Erythroblast (primary cell): ENCODE measurements at regions not wholly inside any gene's neighbourhood (a gene's known extent, or its start where the extent isn't known, plus 50 kb on each side); places are given as distances from the start of the nearest gene placed in this dataset.
"Not testable (repeated sequence)": the region's sequence is repeated elsewhere in the genome, so short reads cannot be mapped to it uniquely, and the experiment has no call there.

ENCODE experiments used
- DNase-seq, 2 experiments: peaks; one replicate each; lab custom pipeline; 2025; lab: John Stamatoyannopoulos, UW
- GATA1 ChIP-seq: IDR thresholded peaks from 2 replicates; pipeline ENCODE4 v1.6.1; 2011; ENCODE audit warnings: low read depth, mild to moderate bottlenecking, control low read depth, low read length, moderate library complexity
- POLR2A ChIP-seq: IDR thresholded peaks from 2 replicates; pipeline ENCODE4 v1.6.1; 2011; ENCODE audit warnings: mild to moderate bottlenecking, low read length

DNA sequence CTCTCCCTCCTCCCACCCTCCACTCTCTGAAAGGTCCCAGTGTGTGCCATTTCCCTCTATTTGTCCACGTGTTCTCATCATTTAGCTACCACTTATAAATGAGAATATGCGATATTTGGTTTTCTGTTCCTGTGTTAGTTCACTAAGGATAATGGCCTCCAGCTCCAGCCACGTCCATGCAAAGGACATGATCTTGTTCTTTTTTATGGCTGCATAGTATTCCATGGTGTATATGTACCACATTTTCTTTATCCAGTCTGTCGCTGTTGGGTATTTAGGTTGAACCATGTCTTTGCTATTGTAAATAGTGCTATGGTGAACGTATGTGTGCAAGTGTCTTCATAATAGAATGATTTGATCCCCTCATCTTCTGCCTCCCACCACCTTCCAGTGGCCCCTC is 183.7 kb upstream of the AUTS2 start:
- no peak for DNase-seq
- TF ChIP-seq POLR2A (no peak), GATA1 (no peak)

DNA sequence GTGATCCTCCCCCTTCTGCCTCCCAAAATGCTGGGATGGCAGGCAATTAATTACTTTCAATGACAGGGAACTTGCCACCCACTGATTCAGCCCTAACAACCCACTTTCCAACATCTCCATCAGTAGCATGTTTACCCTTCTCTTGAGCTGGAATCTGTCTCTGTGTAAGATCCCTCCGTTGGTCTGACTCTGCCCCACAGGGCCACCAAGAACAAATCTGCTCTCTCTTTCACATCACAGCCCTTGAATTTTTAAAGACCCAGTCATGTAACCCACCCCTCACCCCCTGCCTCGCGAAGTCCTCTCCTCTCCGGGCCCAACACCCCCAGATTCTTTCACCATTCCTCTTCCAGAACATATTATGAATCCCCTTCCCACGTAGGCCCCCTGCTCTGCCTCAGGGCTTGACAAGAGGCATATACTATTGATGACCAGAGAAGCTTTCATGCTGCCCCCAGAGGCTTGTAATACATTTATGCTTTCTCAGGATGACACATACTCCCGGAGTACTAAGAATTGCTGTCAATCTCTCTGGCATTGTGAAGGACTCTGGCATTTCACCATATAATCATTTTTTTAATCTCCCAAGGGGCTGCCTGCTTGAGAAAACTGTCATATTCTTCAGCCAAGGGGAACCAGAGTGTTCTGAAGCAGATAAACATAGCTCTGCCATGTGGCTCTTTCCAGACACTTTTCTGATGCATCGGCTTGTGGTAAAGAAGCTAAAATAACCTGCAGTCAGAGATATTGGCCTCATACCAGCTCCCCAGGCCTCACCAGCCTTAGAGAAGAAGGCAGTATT is 179.2 kb upstream of the AUTS2 start:
- DNase-seq, result no peak
- TF ChIP-seq POLR2A, result no peak
- TF ChIP-seq GATA1, result no peak

DNA sequence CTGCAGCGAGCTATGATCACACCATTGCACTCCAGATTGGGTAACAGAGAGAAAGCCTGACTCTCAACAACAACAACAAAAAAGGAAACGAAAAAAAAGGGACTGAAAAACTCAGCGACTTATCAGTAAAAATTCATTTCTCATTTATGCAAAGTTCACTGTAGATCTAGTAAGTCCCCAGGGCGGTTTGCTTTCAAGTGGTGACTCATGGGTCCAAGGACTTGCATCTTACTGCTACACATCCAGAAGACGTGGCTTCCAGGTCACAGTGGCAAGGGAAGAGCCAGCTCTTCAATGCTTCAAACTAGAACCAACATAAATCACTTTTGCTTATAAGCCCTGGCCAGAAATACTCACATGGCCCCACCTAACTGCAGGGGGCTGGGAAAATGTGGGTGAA is 178.3 kb upstream of the AUTS2 start:
- no peak for TF ChIP-seq GATA1
- TF ChIP-seq POLR2A, result no peak
- DNase-seq, result no peak

DNA sequence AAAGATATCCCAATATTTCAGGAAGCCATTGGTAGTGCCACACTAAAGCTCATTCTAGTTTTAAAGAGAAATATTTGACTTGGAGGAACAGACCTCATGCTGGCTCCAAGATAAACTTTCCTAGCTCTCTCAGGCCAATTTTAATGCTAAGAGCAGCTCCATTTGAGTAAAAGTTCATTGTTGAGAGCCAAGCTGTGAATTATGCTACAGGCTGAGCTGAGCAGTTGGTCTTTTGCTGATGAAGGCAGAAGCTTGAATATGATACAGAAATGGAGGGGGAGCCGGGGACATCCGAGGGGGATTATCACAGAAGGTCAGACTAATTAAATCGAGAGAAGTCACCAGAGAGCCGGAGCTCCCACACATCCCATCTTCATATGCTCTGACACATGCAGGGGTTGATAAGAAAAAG is 175.7 kb upstream of the AUTS2 start:
- no peak for DNase-seq
- no peak for TF ChIP-seq GATA1
- no peak for TF ChIP-seq POLR2A

DNA sequence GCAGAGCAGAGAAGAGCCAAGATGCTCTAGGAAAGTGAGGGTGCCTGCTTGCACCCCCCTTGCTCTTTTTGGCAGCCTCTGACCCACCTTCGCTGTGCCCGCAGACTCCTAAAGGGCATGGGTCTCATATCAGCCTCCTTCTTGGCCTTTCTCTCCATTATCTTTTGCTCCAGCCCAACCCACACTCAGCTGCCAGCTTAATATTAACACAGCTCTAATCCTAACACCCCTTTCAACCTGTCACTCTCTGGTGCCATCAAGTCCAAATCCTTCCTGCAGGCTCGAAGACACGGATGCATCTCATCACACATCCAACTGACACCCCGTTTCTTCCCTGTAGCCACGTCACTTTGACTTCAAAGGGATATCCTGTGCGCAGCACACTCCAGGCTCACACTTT is 171.6 kb upstream of the AUTS2 start:
- DNase-seq, result no peak
- TF ChIP-seq GATA1 (no peak), POLR2A (no peak)

DNA sequence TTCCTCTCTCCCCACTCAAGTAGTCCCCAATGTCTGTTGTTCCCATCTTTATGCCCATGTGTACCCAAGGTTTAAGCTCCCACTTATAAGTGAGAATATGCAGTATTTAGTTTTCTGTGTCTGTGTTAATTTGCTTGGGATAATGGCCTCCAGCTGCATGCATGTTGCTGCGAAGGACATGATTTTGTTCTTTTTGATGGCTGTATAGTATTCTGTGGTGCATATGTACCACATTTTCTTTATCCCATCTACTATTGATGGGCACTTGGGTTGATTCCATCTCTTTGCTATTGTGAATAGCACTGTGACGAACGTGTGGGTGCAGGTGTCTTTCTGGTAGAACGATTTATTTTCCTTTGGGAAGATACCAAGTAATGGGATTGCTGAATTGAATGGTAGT is 170.2 kb upstream of the AUTS2 start:
- DNase-seq, result no peak
- TF ChIP-seq GATA1 (no peak), POLR2A (no peak)

DNA sequence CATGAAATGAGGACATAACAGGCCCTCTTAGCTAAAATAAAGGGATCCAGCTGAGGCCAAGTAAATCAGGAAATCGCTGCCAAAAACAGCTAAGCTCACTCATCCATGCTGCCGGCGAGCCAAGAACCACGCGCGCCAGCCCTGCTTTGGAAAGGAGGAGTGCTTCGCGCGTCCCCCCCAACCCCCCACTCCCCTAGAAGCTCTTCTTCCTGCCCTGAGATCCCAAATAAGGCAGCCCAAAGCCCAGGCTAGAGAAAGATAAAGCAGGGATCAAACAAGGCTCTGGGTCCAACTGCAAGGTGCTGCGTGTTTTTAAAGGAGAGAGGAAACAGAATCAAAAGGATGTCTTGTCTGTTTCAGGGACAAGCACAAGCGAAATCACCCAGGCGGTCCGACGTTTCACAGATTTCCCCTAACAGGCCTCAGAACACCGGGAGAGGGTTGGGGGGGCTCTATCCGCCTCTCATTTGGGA is 168.3 kb upstream of the AUTS2 start:
- DNase-seq, result no peak
- TF ChIP-seq GATA1, result no peak
- TF ChIP-seq POLR2A, result no peak

DNA sequence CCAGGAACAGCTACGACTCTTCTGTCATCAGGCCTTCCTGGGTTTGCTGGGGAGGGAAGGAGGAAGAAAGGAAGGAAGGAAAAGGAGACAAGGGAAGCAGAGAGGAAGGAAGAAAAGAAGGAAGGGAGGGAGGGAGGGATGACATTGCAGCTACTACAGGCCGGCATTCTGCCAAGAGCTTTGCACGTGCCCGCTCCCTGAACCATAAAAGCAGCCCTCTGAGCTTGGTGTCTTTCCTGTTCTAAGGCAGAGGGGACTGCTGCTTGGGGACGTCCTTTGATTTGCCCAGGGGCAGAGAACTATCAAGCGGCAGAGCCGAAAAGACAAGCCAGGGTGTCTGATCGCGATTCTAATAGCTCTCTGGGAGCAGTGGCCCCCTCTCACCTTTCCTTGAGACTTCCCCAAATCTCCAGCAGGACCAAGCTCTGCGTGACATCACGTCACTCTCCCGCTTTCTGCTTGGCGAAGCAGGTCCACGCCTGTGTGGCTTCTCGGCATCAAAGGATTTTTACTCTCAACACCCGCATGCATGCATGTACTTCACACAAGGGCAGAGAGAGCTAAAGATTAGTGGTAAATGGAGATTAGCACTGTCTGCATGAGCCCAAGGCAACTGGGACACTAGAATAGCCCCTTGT is 167.8 kb upstream of the AUTS2 start:
- DNase-seq, result no peak
- TF ChIP-seq POLR2A (no peak), GATA1 (no peak)

DNA sequence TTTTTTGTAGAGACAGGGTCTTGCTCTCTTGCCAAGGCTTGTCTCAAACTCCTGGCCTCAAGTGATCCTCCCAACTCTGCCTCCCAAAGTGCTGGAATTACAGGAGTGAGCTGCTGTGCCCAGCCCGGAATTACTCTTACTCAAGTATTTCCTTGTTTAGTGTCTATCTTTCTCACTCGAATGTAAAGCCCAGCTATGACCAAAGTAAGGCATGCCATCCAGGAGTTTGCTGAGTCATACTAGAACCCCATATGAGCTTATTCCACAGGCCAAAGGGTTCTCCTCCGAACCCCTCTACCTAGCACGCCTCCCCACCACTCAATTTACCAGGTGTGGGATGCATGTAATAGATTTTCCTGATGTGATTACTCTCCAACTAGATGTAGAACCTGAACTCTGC is 166.6 kb upstream of the AUTS2 start:
- TF ChIP-seq GATA1 (no peak), POLR2A (no peak)
- DNase-seq, result no peak

DNA sequence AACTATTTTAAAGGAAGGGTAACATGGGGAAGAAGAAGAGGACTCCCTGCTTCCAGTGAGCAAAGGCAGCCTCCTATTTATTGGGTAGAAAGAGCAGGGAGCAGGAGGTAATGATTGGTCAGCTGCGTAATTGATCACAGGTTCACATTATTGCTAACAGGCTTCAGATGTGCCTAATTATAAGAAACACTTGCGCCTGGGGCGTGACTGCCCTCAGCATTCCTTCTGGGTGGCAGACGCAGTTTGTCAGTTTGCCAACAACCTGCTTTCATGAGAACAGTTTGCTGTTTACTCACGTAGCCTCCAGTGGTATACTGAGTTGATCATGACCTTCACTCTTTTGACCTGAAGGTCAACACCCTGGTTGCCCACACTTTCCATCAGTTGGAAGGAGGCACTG is 166.0 kb upstream of the AUTS2 start:
- not testable (repeated sequence) for DNase-seq

DNA sequence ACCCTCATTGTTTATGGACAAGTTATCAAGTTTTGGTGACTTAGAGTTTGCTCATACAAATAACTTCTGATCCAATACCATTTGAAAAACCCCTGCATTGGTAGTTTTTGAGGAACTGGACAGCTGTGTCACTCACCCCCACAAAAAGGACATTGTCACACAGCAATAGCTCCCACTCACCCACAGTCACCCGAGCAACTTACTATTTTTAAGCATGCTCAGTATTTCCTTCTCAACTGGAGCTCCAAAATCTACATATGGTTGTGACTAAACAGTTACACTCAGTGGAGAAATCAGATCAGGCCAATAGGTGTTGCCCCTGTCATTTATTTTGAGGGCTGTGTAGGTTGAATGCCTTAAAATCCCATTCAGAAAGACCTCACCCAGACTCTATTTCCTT is 165.2 kb upstream of the AUTS2 start:
- DNase-seq, result no peak
- TF ChIP-seq POLR2A (no peak), GATA1 (no peak)

DNA sequence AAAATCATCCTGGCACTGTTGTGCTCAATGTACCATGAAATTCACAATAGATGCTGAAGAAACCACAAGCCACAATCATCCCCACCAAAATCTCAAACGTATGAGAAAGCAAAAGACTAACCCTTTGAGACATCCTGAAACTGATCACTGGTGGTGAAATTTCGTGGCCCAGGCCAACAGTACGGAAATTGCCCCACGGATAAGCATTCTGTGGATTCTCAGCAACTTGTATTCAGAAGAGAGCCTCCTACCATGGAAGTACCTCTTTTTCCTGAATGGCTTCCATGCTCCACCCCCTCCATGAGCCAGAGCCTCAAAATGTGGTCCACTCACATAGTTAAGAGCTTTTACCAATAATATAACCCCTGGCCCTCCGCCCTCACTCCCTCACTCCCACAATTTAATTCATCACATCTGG is 163.9 kb upstream of the AUTS2 start:
- TF ChIP-seq GATA1 (no peak), POLR2A (no peak)
- no peak for DNase-seq

DNA sequence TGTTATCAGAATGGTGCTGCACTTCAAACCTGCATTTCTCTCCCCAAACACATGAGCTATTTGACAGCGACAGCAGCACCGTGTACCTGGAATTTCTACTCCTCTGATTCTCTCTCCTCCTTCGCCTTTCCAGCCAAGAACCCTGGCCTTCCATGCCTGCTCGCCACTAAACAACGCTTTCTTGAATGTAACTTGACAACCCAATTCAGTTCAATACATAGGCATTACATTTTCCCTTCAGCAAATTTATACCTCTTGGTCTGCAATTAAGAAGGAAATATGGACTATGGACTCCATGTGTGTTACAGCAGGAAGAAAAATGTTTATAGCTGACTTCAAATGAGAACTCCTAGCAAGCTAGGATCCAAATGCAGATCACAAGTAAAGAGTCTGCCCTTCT is 162.6 kb upstream of the AUTS2 start:
- DNase-seq, result no peak
- TF ChIP-seq GATA1 (no peak), POLR2A (no peak)

DNA sequence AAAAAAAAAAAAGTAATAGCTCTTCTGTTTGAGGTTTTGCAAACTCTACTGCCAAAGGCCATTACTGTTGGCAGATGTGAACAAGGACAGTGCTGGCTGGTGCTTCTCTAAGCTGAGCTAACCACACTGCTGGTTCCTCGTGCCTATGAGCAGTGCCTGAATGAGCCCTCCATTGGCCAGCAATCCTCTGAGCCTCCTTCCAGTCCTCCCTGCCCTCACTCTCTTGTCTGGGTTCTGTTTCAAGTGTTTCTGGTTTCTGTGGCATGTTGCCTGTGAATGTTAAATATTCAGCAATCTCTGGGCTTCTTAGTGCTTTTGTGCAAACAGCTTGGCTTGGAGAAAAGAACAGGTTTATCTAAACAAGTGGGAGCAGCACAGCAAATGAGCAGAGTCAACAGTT is 161.3 kb upstream of the AUTS2 start:
- DNase-seq, result no peak
- TF ChIP-seq GATA1, result no peak
- TF ChIP-seq POLR2A, result no peak
